Fibroblast of skin of left biceps (primary cell): ENCODE measurements at regions not wholly inside any gene's neighbourhood (a gene's known extent, or its start where the extent isn't known, plus 50 kb on each side); places are given as distances from the start of the nearest gene placed in this dataset.
"Not testable (repeated sequence)": the region's sequence is repeated elsewhere in the genome, so short reads cannot be mapped to it uniquely, and the experiment has no call there.

Source experiments
- DNase-seq, 2 experiments: peaks; one replicate each; pipeline ENCODE4 v3.0.0-alpha.2; 2013; ENCODE audit warnings: low read depth in 2 of 2

- not testable (repeated sequence) for DNase-seq
Observed at GRCh38 chr4:183044924-183045640, 54.0 kb upstream of the WWC2 start.

- no peak for DNase-seq
Observed at GRCh38 chr4:183038436-183038835, 60.6 kb upstream of the WWC2 start.

- DNase-seq, result no peak
Observed at GRCh38 chr4:183035726-183036415, 63.2 kb upstream of the WWC2 start.

GRCh38 chr4:183035256-183035655 is 63.8 kb upstream of the WWC2 start:
- DNase-seq, result no peak

- DNase-seq, result no peak
Observed at GRCh38 chr4:183030823-183031222, 68.2 kb upstream of the WWC2 start.

- DNase-seq, result no peak
Observed at GRCh38 chr4:183030309-183030708, 68.7 kb upstream of the WWC2 start.

GRCh38 chr4:183029365-183029764 is 69.7 kb upstream of the WWC2 start:
- no peak for DNase-seq

GRCh38 chr4:183026701-183027100 is 72.4 kb upstream of the WWC2 start:
- no peak for DNase-seq

- no peak for DNase-seq
Observed at GRCh38 chr4:183022617-183023016, 76.4 kb upstream of the WWC2 start.

GRCh38 chr4:183017962-183018361 is 81.1 kb upstream of the WWC2 start:
- no peak for DNase-seq

GRCh38 chr4:183014361-183015084 is 84.5 kb upstream of the WWC2 start:
- DNase-seq, result no peak

GRCh38 chr4:183013730-183014002 is 85.4 kb upstream of the WWC2 start:
- DNase-seq, result no peak

GRCh38 chr4:183012879-183013729 is 86.0 kb upstream of the WWC2 start:
- DNase-seq, result no peak

GRCh38 chr4:183011213-183011907 is 87.7 kb upstream of the WWC2 start:
- no peak for DNase-seq

GRCh38 chr4:183008492-183008891 is 90.6 kb upstream of the WWC2 start:
- DNase-seq, result no peak

GRCh38 chr4:183004370-183004769 is 87.2 kb upstream of the DCTD start:
- not testable (repeated sequence) for DNase-seq

GRCh38 chr4:182994171-182994570 is 77.0 kb upstream of the DCTD start:
- no peak for DNase-seq

GRCh38 chr4:182978152-182978827 is 61.1 kb upstream of the DCTD start:
- peak in 1 of 2 experiments; percentile 25 for DNase-seq

- DNase-seq, result peak in 1 of 2 experiments; percentile 33
Observed at GRCh38 chr4:182975806-182976205, 58.6 kb upstream of the DCTD start.

GRCh38 chr4:182973941-182974340 is 56.8 kb upstream of the DCTD start:
- no peak for DNase-seq

- no peak for DNase-seq
Observed at GRCh38 chr4:182973511-182973911, 56.3 kb upstream of the DCTD start.
